Activated CD4-positive, alpha-beta memory T cell treated with anti-CD3 and anti-CD28 coated beads for 36 hours (primary cell): ENCODE measurements at regions not wholly inside any gene's neighbourhood (a gene's known extent, or its start where the extent isn't known, plus 50 kb on each side); places are given as distances from the start of the nearest gene placed in this dataset.
"Not testable (repeated sequence)": the region's sequence is repeated elsewhere in the genome, so short reads cannot be mapped to it uniquely, and the experiment has no call there.

Source experiments
- CTCF ChIA-PET: fragments of 350-600 bp; sonication (Branson Sonifier 250); formaldehyde crosslinking; loops from one replicate; lab custom pipeline; 2021; ENCODE audit warnings: antibody characterized with exemption, inconsistent platforms; lab: Charles Lee
- POLR2A ChIA-PET: fragments of 350-600 bp; sonication (Branson Sonifier 250); formaldehyde crosslinking; loops from one replicate; lab custom pipeline; 2021; ENCODE audit warnings: antibody characterized with exemption; lab: Charles Lee
- DNase-seq: peaks from one replicate; pipeline ENCODE4 v3.0.0-alpha.2; 2020
- H3K27ac Mint-ChIP-seq: one replicate; pipeline ENCODE4 v1.8.0; 2021; ENCODE audit warnings: mixed read lengths
- H3K27me3 Mint-ChIP-seq: one replicate; pipeline ENCODE4 v1.8.0; 2021; ENCODE audit warnings: mixed read lengths
- H3K36me3 Mint-ChIP-seq: one replicate; pipeline ENCODE4 v1.8.0; 2021; ENCODE audit warnings: mixed read lengths
- H3K4me1 Mint-ChIP-seq: one replicate; pipeline ENCODE4 v1.8.0; 2021; ENCODE audit warnings: low read depth, mixed read lengths
- H3K4me3 Mint-ChIP-seq: one replicate; pipeline ENCODE4 v1.8.0; 2021; ENCODE audit warnings: mild to moderate bottlenecking, mixed read lengths
- H3K9me3 Mint-ChIP-seq: one replicate; pipeline ENCODE4 v1.8.0; 2021; ENCODE audit warnings: mixed read lengths
- intact Hi-C: fragments of 100-400 bp; cut with micrococcal nuclease; formaldehyde crosslinking; loops from one replicate; pipeline ENCODE4 v1.15.1; 2023

DNA sequence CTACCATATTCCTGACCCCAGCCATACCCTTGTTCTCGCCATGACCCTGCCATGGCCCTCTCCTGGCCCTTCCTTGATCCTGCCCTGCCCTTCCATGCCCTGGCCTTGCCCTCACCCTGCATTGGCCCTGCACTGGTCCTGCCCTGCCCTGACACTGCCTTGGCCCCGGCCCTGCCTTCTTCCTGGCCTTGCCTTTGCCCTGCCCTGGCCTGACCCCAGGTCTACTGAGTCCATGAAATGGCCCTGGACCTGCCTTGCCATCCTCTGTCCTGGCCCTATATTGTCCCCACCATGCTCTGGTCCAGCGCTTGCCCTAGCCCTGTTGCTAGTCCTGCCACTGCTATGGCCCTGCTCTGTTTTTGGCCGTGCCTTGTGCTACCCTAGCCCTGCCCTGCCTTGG, 536.1 kb downstream of the FOXD4L6 start:
- H3K27me3 Mint-ChIP-seq, intact Hi-C loops, POLR2A ChIA-PET: not testable (repeated sequence)

DNA sequence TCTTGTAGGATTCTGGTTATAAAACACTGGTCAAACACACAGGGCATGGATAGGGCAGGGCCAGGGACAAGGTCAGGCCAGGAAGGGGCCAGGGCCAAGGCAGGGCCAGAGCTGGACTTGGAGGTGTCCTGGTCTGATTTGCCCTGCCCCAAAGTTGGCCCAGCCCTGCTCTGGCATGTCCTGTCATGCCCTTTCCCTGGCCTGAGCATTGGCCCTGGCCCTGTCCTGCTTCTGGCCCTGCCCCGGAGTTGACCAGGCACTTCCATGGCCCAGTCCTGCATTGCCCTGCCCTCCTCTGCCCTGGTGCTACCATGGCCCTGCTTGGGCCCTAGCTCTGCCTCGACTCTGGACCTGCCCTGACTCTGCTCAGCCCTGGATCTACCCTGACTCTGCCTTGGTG, 536.6 kb downstream of the FOXD4L6 start:
- H3K27ac Mint-ChIP-seq, H3K4me1 Mint-ChIP-seq, H3K9me3 Mint-ChIP-seq, intact Hi-C loops, H3K36me3 Mint-ChIP-seq, POLR2A ChIA-PET, H3K4me3 Mint-ChIP-seq, CTCF ChIA-PET, DNase-seq, H3K27me3 Mint-ChIP-seq: not testable (repeated sequence)

More for the DNA sequence above, 536.1 kb downstream of the FOXD4L6 start:
- H3K4me3 Mint-ChIP-seq, H3K4me1 Mint-ChIP-seq, H3K36me3 Mint-ChIP-seq, H3K9me3 Mint-ChIP-seq, CTCF ChIA-PET, DNase-seq, H3K27ac Mint-ChIP-seq: not testable (repeated sequence)

DNA sequence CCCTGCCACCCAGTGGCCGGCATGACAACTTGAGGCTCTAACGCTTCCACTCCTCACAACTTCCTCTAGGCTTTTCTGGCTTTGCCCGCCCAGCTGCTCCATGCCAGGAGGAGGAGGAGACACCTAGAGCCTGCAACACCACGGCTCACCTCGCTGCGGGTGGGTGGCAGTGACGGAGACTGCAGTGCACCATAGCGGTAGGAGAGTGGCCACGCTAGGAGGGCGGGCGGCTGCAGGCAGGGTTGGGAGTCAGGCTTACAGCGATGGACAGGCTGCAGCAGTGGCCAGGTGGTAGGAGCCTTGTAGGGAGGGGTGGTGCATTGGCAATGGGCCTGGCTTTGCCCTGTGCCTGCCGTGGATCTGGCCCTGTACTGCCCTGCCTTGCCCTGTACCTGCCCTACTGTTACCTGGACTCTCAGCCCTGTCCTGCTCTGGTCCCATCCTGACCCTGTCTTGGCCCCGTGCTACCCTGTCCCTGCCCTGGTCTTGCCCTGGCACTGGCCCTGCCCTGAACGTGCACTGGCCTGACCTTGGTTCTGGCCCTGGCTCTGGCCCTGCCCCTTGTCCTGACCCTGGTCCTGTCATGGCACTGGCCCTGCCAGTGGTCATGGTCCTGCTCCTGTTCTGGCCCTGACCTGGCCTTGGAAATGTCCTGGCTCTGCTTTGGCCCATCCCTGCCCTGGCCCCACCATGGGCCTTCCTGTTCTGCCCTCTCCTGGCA, 540.8 kb downstream of the FOXD4L6 start:
- DNase-seq, H3K9me3 Mint-ChIP-seq, H3K4me3 Mint-ChIP-seq, CTCF ChIA-PET, H3K27ac Mint-ChIP-seq, H3K36me3 Mint-ChIP-seq, H3K4me1 Mint-ChIP-seq, H3K27me3 Mint-ChIP-seq, intact Hi-C loops, POLR2A ChIA-PET: not testable (repeated sequence)

DNA sequence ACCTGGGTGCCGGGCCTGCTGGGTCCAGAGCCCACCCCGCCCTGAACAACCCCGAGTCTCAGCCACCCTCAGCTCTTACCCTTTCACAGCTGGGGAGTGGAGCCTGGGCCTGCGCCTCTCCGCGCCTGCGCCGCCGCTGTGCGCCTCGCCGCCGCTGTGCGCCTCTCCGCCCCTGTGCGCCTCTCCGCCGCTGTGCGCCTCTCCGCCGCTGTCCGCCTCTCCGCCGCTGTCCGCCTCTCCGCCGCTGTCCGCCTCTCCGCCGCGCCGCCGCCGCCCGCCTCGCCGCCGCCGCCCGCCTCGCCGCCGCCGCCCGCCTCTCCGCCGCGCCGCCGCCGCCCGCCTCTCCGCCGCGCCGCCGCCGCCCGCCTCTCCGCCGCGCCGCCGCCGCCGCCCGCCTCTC, 544.4 kb downstream of the FOXD4L6 start:
- POLR2A ChIA-PET, CTCF ChIA-PET, H3K27me3 Mint-ChIP-seq, H3K36me3 Mint-ChIP-seq, H3K27ac Mint-ChIP-seq, intact Hi-C loops, H3K4me1 Mint-ChIP-seq, H3K9me3 Mint-ChIP-seq: not testable (repeated sequence)
- peak; percentile 16 for DNase-seq
- peak overlapping the region; percentile 26 for H3K4me3 Mint-ChIP-seq

DNA sequence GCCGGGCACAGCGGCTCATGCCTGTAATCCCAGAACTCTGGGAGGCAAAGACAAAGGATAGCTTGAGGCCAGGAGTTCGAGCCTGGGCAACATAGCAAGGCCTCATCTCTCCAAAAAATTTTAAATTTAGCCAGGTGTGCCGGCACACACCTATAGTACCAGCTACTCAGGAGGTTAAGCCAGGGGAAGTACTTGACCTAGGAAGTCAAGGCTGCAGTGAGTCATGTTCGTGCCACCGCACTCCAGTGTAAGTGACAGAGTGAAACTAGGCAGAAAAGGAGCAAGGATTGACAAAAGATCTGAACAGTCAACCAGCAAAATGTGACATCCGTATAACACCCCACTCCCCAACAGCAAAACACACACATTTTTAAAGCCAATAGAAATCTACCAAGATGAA, 545.3 kb downstream of the FOXD4L6 start:
- H3K27me3 Mint-ChIP-seq, H3K36me3 Mint-ChIP-seq: not testable (repeated sequence)

DNA sequence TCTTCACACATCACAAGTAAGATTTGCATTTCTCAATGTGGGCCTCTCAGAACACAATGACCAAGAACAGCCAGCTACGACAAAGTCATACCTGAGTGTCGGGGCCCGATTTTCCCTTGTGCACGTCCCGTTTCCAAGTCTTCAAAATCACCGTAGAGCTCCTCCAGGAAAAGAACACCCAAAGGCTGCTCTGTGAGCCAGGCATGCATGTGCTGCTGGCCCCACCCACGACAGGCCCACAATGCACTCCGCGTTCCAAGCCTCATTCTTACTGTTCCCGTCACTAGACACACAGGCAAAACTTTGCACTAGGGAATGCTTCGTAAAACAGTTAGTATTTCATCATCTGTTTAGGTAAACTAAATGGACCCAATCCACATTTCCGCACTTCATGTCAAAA, 549.6 kb downstream of the FOXD4L6 start:
- not testable (repeated sequence) for H3K9me3 Mint-ChIP-seq, H3K27ac Mint-ChIP-seq

More for the DNA sequence above, 545.3 kb downstream of the FOXD4L6 start:
- H3K9me3 Mint-ChIP-seq, H3K4me1 Mint-ChIP-seq, CTCF ChIA-PET, intact Hi-C loops, H3K4me3 Mint-ChIP-seq, H3K27ac Mint-ChIP-seq, POLR2A ChIA-PET: not testable (repeated sequence)
- DNase-seq: peak; percentile 48

More for the DNA sequence above, 549.6 kb downstream of the FOXD4L6 start:
- intact Hi-C loops, POLR2A ChIA-PET, H3K27me3 Mint-ChIP-seq, CTCF ChIA-PET, H3K36me3 Mint-ChIP-seq, H3K4me1 Mint-ChIP-seq, DNase-seq, H3K4me3 Mint-ChIP-seq: not testable (repeated sequence)
